RPMI7951 (cell line): ENCODE measurements at regions not wholly inside any gene's neighbourhood (a gene's known extent, or its start where the extent isn't known, plus 50 kb on each side); places are given as distances from the start of the nearest gene placed in this dataset.
A peak's percentile ranks its signal among the peaks of the same experiment; 100 is the strongest.

Source experiments
- DNase-seq: peaks from one replicate; pipeline ENCODE4 v3.0.0-alpha.2; 2012; ENCODE audit warnings: low read depth

DNA sequence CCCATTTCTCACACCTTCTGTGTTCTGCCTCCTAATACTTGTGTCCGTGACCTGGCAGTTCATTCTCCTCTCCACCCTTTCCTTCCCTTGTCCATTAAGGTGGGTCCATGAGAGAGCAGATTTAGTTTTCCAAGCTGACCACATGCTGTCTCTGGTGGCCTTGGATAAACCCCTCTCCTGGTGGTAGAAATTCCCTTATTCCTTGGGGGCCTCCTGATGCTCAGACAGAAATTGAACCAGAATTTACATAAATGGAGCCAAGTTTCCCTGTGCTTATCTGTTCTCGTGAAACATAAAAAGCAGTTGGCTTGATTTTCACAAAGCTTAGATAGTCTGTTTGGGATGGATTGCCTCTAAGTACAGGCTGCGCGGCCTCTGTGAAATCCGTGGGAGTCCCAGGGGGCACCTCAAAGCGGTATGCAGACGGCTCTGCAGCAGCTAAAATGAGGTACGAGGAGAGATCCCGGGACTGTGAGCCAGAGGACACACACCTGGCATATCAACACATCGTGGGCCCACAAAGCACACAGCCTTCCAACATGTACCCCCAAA is 101.0 kb upstream of the NMNAT3 start:
- no peak for DNase-seq

DNA sequence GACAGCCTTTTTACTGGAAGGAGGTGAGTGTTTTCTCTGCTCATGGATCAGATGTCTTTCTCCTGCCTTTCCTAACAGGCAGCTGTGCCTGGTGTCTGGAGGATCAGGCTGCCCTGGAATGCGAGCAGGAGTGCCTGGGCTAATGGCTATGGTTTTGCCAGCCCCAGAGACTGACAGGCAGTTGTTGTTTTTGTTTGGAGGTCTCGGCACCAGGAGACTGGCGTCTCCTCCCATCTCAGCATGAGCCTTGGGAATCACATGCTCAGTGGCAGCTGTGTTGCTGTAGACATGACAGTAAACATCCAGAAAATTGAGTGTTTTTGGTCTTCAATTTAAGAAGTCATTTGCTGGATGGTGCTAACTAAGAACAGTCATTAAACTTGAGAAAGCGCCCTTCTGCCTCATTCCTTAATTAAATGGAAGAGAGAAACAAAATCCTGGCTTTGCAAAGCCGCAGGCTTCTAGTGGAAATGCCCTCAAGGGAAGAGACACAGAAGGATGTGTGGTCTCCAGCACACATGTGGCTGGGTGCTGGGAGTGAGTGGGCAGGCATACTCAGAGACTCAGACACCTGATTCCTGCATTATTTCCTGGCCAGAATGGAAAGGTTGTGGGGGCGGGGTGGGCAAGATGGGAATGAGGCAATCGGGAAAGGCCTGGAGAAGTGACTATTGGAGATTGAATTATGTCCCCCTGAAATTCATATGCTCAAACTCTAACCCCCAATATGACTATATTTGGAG is 97.0 kb upstream of the NMNAT3 start:
- peak; percentile 91 for DNase-seq

DNA sequence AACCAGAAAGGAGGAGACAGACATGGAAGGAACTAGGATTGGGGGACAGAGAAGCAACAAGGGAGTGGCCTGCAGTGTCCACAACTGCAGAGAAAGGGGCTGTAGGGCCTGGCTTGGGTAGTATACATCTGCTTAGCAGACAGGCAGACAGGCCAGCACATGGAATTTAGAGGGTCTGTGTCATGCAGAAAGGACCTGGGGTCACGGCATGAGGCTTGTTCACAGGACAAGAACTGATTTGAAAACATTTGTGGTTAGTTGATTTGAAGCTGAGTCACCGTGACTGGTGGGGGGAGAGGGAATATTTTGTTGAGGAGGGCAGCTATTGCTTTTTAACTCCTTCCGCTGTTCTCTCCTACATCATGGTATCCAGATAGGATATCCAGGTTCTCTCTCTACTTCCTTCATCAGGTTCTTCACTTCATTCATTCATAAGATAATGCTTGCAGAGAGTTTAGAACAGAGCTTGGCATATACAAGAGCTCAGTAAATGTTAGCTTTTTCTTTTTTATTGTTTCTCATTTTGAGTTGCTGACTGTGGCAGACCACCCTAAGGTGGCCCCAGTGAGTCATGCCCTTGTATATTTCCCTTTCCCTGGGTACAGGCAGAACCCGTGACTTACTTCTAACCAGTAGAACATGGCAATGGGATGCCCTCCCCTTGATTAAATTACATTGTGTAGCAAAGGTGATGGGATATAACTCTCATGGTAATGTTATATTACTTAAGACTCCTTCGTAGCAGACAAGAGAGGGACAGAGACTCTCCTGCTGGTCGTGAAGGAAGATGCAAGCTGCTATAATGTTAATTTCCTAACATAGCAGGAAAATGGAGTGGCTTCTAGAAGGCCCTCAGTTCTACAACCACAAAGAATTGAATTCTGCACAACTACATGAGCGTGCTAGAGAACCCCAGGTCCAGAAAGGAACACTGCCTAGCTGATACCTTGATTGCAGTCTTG is 95.0 kb upstream of the NMNAT3 start:
- DNase-seq, result peak; percentile 99

DNA sequence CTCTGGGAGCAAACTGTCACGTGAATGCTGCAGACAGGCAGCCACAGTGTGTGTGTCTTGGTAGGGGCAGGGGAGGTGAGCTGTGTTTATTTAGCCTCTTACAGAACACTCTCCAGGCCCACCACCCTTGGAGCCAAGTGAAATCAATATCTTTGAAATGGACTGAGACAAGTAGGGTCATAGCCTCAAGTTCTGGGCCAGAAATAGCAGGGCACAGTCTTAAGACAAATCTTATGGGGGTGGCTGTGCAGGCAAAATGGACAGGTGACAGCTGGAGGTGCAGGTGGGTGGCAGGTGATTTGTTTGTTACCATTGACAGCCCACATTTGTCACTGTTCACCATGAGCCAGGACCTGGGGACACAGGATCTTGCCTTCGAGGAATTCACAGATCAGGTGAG is 93.6 kb upstream of the NMNAT3 start:
- DNase-seq, result no peak

GRCh38 chr3:139770577-139770976 is 92.8 kb upstream of the NMNAT3 start:
- no peak for DNase-seq

GRCh38 chr3:139769796-139770195 is 92.0 kb upstream of the NMNAT3 start:
- DNase-seq, result no peak

DNA sequence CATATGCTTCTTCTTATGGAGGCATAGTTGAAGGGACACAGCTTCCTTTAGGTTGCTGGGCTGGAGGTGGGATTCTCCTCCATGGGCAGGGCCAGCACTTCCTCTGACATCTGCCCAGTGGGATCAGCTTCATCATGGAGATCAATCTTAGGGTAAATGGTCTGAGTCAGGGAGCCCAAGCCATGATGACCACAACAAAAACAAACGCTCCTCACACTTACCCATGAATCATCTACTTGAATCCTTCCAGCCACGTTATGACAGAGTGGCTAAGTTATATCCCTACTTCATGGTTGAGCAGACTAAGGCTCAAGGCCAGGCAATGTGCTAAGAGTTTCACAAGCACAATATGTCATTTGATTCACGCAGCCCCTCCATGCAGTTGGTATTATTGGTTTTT is 87.2 kb upstream of the NMNAT3 start:
- DNase-seq, result peak; percentile 98

GRCh38 chr3:139764069-139764905 is 86.5 kb upstream of the NMNAT3 start:
- DNase-seq, result peak; percentile 86

GRCh38 chr3:139762302-139762701 is 84.5 kb upstream of the NMNAT3 start:
- no peak for DNase-seq

DNA sequence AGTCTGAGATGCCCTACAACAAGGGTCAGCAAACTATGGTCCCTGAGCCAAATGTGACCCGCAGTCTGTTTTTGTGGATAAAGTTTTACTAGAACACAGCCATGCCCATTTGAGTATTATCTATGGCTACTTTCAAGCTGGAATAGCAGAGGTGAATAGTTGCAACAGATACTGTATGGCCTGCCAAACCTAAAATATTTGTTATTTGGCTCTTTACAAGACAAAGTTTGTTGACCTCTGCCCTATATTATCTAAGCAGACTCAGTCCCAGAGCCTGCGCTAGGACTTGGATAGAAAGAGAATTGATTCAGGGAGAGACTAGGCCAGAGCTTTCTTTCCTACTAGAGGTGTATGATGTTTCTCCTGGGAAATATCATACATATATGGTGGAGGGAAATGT is 81.7 kb upstream of the NMNAT3 start:
- DNase-seq, result no peak

- DNase-seq, result peak; percentile 78
These were observed 81.0 kb upstream of the NMNAT3 start for GRCh38 chr3:139758654-139759291.

DNA sequence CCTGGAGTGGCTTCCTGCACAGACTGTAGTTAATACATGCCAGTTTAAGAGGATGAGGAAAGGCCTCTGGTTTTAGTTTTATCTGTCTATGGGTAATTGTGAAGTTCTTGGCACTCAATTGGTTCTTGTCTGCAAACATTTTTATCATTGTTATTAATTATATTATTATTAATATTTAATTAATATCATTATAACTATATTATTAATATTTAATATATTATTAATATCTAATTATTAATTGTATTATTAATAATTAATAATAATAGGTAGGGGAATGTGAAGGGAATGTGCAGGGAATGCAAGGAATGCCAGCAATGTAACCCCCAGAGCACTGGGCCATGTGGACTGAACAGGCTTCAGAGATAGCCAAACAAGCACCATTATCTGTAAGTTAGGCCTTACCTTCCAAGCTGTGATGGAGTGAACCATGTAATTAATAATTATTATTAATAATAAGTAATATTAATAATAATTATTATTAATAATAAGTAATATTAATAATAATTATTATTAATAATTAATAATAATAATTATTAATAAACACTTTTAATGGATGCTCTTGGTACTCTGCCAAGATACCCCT is 79.8 kb upstream of the NMNAT3 start:
- DNase-seq, result no peak

DNA sequence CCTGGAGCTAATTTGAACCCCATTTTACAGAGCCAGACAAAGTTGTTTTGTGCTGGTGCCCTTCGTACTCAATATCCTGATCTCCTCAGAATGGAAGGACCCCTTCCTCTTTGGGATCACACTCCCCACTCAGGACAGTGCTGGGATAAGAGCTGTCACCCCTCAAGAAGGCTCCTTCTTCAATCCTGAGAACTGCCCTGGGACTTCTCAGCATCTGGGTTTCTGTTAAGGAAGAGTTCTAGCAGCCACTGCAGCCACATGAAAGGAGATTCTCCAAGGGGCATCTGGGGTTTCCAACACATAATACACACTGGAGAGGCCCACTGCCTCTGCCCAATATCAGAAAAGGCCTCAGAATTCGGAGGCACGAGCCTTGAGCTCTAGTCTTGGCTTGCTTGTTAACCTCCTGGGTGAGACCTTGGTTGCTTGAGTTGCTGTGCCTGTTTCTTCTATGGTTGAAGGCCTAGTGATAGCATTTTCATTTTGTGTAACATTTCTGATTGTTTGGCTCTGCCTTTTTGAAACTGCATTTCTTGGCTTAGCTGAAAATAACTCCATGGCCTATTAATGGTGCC is 78.8 kb upstream of the NMNAT3 start:
- no peak for DNase-seq

- no peak for DNase-seq
These were observed 77.8 kb upstream of the NMNAT3 start for GRCh38 chr3:139755551-139755950.

DNA sequence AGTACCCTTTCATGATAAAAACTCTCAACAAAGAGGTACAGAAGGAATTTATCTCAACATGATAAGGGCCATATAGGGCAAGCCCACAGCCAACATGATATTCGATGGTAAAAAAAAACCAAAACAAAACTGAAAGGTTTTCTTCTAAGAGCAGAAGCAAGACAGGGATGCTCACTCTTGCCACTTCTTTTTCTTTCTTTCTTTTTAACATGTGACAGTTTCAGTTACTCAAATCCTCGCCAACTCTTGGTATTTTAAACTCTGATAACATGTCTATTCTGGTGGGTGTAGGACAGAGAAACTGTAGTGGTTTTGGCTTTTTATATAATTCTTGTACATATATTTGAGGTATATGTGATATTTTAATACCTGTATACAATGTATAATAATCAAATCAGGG is 74.0 kb upstream of the NMNAT3 start:
- DNase-seq, result no peak

GRCh38 chr3:139746481-139746880 is 68.7 kb upstream of the NMNAT3 start:
- DNase-seq, result no peak

DNA sequence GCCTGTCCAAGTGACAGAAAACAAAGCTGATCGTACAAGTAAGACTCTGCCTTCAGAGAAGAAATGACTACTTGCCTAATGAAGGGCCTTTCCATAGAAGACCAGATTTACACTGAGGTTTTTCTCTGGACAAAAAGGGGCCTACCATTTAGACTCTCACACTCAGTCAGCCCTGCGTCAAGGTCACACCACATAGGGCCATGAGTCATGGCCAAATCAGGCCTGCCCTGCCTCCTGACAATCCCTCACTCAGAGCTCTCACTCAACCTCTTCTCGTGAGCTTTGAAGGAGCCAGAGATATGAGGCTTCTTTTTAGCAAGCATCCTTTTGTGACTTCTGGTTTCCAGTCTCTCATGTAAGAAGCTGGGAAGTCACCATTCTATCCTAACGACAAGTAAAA is 68.1 kb upstream of the NMNAT3 start:
- peak; percentile 88 for DNase-seq

- DNase-seq, result no peak
These were observed 60.9 kb upstream of the NMNAT3 start for GRCh38 chr3:139738697-139739096.

GRCh38 chr3:139737682-139738361 is 60.0 kb upstream of the NMNAT3 start:
- DNase-seq, result no peak

GRCh38 chr3:139735191-139735590 is 57.4 kb upstream of the NMNAT3 start:
- DNase-seq, result no peak
